GM12874 (cell line): ENCODE measurements at regions not wholly inside any gene's neighbourhood (a gene's known extent, or its start where the extent isn't known, plus 50 kb on each side); places are given as distances from the start of the nearest gene placed in this dataset.

Source experiments
- TF ChIP-seq, protein P1 (sequence below): IDR thresholded peaks from 2 replicates; pipeline ENCODE4 v1.5.1; 2011; ENCODE audit warnings: low read depth, mild to moderate bottlenecking, control low read depth, low read length, moderate library complexity; ENCODE audit not compliant: insufficient read depth

DNA sequence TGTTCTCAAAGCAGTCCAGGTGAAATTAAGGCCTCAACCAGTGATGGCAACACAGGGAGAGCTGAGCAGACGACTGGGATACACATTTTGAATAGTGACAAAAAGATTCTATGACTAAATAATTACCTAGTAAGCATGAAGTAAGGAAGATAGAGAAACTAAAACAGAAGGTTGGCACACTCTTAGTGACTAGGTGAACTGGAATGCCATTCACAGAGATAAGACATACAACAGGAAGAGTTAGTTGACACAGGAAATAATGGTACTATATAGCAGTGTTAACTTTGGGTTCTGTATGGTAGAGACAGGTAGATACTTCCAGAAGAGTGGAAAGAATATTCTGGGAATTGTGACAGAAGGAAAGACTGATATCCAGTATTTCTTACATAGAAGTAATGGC, 181.8 kb upstream of the NT5C1B start:
- TF ChIP-seq, protein P1, sequence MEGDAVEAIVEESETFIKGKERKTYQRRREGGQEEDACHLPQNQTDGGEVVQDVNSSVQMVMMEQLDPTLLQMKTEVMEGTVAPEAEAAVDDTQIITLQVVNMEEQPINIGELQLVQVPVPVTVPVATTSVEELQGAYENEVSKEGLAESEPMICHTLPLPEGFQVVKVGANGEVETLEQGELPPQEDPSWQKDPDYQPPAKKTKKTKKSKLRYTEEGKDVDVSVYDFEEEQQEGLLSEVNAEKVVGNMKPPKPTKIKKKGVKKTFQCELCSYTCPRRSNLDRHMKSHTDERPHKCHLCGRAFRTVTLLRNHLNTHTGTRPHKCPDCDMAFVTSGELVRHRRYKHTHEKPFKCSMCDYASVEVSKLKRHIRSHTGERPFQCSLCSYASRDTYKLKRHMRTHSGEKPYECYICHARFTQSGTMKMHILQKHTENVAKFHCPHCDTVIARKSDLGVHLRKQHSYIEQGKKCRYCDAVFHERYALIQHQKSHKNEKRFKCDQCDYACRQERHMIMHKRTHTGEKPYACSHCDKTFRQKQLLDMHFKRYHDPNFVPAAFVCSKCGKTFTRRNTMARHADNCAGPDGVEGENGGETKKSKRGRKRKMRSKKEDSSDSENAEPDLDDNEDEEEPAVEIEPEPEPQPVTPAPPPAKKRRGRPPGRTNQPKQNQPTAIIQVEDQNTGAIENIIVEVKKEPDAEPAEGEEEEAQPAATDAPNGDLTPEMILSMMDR = no peak

DNA sequence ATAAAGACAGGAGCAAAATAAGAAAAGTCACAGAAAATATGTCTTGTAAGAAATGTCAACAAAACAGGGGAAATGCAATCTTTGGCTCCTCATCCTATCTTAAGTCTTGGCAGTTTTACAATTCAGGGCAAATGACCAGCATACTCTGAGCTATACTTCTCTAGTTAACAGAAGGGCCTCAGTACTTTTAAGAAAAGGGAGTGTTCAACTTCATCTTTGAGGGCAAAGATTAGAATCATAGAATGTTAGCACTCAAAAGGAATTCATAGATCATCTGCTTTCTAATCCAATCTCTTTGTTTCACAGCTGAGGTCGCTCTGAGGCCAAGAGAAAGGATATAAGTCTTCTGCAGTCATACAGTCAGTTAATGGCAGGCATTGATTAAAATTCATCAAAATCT, 174.0 kb upstream of the NT5C1B start:
- TF ChIP-seq, protein P1 = no peak

DNA sequence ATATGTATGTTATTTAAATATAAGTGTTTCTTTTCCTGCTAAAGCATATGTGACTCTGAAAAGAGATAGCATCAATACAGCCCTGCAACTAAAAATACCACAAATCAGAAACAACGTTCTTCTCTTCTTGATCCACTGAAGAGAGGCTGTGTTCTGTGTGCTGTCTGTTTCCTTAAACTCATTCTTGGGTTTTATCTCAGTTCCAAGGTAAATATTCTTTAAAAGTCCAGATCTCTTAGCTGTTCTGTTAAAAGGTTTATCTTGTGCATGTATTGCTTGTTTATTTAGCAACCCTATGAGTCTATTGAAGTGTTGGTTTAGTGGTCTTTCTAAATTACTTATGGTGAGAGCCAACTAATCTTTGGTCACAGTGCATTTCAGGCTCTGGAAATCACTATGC, 173.3 kb upstream of the NT5C1B start:
- TF ChIP-seq, protein P1 = no peak

DNA sequence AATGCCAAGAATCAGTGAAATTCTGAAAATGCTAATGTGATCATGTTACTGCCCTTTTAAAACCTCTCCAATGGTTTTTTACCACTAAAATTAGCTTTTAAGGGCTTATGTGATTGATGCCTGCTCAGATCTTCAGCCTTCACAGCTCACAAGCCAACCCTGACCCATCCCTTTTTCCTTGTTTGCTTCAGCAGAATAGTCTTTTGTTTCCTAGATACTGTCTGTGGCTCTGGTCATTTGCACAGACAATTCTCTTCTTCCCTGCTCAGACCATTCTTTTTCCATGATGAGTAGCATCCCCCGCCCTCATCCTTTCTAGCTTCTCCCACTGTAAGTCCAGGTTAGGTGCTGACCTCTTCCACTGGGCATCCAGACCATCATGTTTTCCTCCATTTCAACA, 164.9 kb upstream of the NT5C1B start:
- TF ChIP-seq, protein P1 = no peak

DNA sequence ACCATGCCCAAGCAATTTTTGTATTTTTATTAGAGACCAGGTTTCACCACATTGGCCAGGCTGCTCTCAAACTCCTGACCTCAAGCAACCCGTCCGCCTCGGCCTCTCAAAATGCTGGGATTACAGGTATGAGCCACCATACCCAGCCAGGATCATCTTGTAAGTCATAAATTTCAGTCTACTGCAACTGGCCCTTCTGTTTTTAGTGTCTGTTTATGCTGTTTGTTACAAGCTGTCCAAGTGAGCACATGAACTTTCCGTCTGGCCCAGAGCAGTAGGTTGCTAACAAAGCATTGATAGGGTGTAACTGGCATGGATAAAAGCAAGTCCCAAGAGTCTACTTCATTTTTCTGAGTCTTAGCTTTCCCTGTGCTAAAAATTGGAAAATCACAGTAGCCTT, 164.4 kb upstream of the NT5C1B start:
- TF ChIP-seq, protein P1 = no peak

DNA sequence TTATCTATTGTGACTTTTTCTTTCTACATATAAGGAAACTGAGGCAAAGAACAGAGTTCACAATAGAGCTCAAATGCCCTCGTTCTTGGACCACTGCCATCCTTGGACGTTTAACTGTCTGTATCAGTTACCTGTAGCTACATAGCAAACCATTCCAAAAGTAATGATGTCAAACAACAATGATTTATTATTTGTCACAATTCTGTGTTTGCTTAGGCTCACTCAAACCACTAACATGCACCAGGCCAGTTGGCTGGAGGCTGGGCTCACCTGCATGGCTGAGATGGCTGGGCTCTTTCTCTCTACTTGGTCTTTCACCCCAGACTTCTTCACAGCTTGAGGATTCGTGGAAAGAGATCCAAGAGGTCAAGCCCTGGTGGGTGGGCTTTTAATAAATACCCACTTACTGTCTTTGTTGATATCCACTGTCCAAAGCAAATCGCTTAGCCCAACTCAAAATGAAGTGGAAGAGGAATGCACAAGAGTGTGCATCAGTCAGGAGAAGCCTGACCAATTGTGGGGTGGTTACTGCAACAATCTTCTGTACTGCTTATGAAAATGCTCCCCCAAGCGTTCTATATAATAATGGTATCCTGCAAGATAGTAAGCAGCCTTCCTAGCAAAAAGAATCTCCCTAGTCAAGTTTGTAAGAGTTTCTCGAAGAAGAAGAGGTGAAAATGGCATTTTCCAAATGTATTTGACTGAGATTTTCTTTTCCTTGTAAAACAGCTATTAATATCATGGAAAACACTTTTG, 163.5 kb upstream of the NT5C1B start:
- TF ChIP-seq, protein P1 = no peak

DNA sequence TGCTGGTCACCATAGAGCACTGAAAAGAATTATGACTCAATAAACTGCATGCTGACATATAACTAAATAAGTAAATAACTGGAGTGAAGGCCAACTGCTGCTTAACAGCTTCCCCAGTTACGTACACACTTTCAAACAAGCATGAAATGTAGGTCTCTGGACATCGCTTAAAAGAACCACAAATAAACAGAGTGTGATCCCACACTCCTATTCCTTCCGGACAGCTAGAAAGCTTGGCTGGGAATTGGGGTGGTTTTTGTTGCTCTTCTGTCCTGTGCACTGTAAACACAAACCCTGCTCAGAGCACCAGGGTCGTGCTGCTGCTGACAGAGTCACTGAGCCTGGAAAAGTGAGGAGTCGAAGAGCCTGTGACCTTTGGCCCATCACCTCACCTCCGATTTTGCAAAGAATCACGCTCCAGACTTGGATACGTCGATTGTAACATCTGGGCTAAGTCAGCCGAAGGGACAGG, 162.7 kb upstream of the NT5C1B start:
- TF ChIP-seq, protein P1 = no peak
